GM18519 (cell line): ENCODE measurements at regions not wholly inside any gene's neighbourhood (a gene's known extent, or its start where the extent isn't known, plus 50 kb on each side); places are given as distances from the start of the nearest gene placed in this dataset.

ENCODE experiments used
- ATAC-seq: cut with Tn5 transposase; IDR thresholded peaks from one replicate; pipeline ENCODE4 v1.9.1; 2021; ENCODE audit warnings: mild to moderate bottlenecking, moderate library complexity; ENCODE audit not compliant: unreplicated experiment, low FRiP score

DNA sequence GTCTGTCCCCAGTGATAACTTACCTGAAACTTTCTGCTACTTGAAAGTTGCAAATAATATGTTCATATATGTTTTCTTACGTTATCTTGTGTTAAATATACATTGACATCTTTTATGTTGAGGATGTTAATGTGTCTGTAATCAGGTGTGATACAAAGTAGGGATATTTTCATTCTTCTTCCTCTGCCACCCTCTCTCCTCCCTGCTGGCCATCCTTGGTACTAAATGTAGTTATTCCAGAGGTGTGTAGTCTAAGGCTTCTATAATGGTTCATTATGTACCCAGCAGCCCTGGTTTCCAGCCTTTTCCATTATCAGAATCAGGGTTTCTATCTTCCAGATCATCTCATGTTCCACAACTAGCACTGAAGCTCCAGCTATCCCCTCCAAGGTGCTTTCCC lies 606.7 kb upstream of the KLHL1 start:
- ATAC-seq = no peak

DNA sequence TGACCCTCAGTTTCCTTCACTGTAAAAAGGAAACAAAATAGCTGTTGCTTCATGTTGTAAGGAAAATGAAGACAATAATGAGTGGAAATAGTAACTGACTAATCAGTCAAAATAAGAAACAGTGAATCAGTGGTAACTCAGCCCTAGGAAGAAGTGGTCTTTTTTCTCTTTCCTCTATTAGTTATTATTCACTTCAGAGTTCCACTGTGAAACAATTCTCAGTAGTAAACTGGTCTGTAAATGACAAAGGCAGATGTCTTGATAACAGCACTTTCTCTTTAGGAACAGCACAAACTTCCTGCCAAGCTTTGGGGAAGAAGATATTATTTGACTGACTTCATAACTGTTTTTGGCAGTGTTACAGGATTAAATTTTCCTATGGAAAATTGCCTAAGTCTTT lies 600.5 kb upstream of the KLHL1 start:
- ATAC-seq = no peak

DNA sequence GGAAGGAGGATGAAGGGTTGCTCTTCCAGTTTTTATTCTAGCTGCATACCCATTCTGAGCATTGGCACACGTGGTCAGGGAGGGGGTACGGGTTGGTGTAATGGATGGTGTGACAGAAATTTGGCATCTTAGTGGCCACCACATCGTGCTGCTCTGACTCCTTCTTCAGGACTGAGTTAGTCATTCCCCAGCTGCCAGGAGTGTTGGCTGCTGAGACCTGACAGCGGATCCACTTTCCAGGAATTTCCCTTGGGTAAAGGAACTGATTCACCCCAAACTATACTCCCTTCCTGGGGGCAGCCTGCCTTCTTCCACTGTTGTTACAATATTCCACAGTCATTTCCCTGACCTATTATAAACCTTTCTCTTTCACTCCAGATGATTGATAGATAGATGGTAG lies 595.5 kb upstream of the KLHL1 start:
- no peak for ATAC-seq

DNA sequence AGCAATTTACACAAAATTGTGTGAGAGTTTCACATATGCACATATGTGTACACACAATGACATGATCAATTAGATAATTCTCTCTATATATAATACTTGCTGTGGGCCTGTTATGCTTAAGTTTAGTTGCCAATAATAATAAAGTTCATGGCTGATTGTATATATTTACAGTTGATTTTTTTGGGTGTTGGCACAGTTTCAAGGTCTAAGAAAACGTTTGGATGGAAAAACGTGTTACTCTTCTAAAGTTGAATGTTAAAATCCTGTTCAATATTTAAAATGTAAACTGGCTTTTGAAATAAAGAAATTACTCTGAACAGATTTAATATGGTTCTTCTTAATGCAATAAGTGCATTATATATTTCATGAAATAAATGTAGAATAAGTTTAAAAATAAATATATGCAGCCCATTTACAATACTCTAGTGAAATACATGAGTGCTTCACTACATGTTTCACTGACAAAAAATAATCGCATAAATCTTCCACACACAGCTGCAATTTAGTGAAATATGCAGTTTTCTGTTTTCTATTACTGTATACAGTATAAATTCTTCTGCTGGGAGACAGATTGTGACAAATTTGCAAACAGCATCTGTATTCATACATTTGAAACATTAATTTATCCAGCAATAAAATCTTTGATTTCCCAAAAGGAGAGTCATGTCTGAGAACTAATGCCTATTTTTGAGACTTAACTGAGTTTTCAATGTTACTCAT lies 586.9 kb upstream of the KLHL1 start:
- ATAC-seq = no peak

DNA sequence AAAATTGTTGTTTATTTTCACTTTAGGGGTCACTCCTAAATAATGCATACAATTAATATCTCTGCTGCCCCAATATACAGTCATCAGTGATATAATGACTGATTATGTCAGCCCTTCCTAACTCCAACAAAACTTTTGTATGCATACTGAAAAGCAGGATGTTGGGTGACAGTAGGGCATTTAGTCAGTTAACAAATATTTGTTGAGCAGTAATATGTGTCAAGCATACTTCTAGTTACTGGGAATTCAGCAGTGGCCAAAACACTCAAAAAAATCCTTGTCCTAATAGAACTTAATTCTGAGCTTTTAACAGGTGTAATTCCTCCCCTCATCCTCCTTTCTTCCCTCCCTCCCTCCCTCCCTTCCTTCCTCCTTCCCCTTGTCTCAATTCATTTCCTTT lies 560.7 kb upstream of the KLHL1 start:
- ATAC-seq = no peak

DNA sequence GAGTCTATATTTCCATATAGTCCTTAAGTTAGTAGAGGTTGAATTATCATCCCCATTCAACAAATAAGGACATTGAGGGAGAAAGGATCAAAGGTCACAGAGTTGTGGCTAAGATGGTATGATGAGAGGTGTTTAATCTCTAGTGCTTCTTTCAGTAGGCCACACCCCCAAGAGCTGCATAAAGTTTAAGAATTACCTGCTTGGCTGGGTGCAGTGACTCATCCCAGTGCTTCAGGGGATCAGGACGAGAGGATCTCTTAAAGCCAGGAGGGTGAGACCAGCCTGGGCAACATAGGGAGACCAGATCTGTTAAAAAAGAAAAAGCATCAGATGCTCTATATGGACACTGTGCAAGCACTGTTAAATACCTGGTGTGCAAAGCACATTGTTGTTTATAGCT lies 560.0 kb upstream of the KLHL1 start:
- no peak for ATAC-seq

DNA sequence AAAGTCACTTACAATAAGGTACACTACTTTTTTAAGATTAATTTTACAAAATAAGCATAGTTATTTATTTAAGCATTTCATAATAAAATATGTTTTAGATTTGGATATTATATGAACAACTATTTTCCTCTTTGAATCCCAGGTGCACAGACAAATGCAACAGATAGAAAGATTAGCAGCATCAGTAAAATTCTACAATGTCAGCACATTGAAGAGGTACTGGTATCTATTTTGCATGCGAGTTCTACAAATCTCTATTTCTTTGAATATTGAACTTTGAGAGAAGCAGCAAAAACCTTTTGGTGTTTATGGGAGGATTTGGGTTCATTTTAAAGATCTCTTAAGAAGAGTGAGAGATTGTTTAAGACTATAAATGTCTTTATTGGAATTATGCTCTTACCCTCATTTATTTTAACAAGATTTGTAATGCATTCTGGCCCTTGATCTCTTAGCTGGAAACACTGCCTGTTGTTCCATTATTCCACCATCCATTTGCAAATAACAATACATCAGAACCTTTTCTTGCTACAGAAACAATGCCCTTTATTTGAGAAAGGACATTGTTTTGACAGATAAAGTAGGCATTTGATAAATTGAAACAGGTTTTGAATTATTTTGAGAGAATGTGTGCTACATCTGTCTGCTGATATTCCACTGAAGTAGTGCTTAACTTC lies 558.8 kb upstream of the KLHL1 start:
- ATAC-seq = no peak

DNA sequence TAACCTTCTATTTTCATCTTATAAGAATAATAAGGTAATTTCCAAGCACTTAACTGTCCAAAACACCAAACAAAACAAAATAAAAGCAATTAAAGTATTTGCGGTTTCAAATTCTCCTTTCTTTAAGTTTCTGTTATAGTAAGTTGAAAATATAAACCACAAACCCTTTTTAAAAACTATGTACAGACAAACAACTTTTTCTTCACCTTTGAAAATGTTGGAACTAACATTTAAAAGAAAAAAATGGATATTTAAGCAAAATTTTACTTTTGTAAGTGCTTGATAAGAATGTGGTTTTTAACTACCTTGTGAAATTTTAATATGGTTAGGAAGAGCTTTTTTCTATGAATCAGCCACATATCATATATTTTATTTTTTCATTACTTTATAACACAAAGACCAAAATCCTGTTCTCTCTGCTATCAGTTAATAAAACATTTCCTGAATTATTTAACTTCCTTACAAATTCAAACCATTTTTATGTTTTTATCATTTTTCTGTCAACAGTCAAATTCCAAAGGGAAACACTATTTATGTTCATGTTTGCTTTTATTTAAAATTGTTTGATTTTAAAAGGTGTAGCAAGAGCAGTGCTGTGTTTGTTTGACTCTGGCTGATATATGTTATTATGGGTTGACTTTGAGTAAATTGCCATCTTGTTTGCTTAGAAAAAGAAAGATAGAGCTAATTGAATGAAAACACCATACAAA lies 554.1 kb upstream of the KLHL1 start:
- ATAC-seq = no peak

DNA sequence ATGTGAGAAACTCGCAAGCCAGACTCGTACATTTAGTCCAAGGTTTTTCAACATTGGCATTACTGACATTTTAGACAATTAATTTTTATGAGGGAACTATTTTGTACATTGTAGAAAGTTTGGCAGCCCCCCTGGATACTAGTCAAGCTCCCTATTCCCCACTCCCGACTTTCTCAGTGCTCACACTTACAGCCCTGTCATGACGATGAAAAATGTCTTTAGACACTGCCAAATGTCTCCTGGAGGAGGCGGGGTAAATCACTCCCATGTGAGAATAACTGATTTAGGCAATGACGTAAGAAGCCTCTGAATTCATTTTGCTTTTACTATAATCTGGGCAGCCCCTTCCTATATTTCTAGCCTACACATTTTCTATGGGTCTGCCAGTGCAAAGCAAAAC lies 535.8 kb upstream of the KLHL1 start:
- no peak for ATAC-seq

DNA sequence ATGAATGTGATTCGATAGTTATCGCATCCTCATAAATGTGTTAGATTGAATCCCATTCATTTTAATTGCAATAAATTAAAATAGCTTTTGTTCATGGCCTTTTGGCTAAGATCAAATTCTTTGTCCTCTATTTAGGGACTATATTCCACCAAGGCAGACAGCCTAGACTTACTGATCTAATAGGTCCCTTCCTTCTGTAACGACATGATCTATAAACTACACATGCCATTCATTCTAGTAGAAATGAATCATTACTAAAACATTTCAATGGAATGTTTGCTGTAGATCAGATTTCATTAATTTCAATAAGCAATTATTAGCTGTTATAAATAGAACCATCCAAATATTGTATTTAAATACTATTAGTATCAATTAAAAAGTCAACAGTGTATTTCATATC lies 526.6 kb upstream of the KLHL1 start:
- no peak for ATAC-seq

DNA sequence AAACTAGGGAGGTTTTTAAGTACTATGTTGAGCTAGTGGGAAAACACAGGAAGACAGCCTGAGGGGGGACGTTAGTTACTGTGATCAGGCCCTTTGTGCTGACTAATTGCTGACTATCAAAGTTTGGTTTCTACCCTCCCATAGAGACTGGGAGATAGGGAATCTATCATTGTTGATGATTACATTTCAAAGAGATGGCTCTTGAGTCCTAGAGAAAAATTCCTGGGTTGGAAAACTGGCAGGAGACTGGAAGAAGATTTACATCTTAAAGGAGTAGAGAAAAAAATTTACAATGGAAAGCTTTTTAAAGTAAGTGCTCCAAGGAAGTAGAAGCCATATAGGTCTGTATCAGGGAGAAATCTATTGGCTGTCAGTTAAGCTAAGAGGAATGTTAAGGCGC lies 522.0 kb upstream of the KLHL1 start:
- ATAC-seq = no peak

DNA sequence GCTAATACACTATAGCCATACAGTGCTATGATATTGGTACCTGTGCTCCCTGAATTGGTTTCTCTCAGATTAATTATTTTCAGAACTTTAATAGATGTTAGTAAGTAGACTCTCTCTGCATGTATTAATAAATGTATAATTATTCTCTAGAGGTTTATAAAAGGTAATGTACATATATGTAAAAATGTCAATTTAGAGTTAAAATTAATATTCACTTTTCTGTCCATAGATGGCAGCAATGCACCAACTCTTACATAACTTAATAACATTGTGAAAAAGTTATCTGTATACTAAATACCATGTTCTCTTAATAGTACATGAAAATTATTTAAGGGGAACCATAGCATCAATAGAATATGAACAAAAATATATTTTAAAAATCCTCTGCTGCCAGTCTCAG lies 515.0 kb upstream of the KLHL1 start:
- ATAC-seq = no peak

DNA sequence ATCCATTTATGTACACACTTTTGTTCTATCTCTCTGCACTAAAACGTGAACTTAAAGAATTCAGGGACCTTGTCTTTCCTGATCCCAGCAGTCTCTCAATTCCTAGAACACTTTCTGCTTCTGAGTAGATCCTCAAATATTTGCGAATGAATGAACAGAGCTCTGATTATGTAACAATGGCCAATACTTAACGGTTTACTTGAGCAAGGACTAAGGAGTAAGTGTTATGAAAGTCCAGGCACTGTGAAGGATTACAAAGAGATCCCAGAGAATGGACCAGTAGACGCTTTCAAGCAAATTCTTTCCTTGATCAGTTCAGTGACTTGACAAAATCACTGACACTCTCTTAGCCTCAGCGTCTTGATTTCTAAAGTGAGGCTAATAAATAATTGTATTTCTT lies 514.5 kb upstream of the KLHL1 start:
- no peak for ATAC-seq

DNA sequence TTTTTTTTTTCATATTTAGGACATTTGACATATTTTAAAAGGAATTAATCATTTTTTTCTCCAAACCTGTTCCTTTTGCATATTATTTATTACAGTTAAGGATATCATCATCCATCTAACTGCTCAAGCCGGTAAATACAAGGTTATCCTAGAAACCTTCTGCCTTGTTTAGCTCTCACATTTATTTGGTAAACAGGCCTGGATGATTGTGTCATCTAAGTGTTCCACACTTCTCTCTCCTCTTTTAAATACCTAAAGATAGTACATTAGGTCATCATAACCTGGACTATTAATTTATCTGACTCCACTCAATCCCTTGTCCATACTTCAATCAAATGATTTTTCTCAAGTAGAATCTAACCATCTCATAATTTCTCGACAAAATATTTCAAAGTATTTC lies 511.7 kb upstream of the KLHL1 start:
- no peak for ATAC-seq

DNA sequence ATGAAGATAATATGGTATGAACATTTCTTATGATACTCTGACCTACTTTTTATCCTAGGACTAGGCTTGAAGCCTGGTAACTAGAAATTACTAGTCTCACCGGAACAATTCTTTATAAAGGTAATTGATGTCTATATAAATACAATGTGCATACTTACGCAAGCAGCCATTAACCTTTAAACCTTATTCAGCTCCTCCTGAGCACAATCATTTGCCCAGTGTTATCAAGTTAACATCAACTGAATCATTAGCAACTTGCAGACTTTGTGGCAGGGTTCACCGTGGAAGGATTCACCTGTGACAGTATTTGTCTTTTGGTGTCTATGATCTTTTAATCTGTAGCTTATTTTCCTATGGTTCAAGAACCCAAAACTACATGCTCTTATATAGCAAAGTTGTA lies 508.6 kb upstream of the KLHL1 start:
- ATAC-seq = no peak

DNA sequence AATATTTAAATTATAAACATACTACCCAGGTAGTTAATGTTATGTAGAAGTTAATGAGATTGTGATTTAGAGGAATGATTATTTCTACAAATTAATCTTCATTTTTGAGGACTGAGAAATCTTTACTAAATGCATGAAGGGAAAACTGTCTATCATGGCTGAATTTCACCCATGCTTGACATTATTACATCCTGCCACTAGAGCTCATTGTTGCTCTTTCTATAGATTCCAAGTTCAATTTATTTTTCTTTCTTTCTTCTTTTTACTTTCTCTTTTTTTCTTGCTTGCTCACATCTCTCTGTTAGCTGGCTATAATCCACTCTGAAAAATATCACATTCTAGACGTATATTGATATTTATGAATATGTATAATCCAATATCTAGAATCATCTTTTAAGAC lies 505.0 kb upstream of the KLHL1 start:
- no peak for ATAC-seq

DNA sequence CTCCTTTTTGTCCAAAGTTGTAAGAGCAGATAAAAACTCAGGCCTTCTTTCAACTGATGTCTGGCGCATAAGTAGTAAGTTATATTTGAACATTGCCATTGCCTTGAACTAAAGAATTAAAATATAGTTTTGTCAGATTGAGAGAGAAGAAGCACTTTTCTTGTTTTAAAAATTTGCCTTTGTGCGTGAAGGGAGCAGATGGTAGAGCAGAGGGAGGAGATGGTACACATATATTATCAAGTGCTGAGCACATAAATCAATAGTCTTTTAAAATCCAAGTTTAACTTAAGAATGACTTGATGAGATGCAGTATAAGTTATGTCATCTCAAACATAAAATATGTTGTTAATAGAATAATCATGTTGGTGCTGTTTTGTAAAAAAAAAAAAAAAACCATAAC lies 504.6 kb upstream of the KLHL1 start:
- no peak for ATAC-seq

DNA sequence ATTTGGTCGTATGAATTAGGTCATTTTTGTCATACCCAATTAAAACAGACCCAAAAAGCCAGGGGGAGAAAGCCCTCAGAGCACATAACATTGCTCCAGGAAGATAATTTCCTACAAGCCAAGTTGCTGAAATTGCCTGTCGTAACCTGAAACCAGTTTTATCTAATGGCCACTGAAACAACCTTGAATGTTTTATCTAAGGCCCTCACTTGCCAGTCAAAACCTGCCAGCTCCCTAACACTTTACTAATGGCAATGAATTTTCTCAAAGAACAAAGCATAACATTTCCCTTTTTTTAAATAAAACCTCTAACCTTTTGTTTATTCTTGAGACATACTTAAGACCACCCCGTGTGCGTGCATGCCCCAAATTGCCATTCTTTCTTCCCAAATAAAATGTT lies 496.2 kb upstream of the KLHL1 start:
- no peak for ATAC-seq

DNA sequence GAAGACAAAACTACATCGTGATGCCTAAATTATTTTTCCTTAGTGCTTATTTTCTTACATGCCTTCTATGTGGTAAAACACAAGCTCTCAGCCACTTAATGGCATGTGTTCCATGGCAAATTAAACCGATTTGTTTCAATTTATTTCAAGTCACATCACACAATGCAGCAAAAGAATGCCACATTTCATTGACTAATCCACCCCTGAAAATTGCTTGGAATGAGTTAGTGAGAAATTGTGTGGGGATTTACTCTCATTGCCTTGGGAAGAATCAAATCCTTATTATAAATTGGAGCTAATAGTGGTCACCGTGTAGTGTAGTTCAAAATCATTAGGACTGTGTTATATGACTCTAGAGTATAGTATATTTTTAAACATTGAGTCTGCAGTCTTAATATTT lies 485.5 kb upstream of the KLHL1 start:
- ATAC-seq = no peak

DNA sequence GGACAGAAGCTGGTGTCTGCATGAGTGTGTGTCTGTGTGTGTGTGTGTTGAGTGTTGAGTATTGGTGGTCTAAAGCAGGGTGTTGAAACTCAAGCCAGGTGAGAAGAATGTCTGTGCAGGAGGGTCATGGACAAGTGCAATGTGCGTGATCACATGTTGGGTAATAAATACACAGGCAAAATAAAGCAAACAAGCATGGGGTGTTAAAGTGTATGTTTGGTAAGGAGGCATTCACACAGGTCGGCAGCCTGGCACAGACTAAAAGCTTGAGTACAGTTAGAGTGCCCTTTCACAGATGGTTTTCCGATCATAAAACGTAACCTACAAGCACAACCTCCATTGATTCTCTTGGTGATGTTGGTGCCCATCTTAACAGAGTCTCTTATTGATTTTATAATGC lies 476.9 kb upstream of the KLHL1 start:
- no peak for ATAC-seq

DNA sequence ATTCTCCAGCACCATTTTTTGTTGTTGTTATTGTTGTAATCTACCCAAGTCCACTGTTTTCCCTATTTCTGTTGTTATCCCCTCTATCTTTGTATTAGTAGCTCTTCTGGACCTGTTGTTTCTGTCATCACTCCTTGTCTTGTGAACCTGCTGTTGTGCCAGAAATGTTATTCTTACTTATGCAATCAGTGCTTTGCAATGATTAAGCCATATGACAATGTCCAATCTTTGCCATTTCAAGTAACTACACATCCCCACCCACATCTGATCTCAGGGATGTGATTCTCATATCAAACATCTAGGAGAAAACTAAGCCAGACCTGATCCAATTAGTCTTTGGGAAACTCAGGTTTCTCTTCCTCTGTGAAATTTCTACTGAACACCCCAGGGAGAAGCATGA lies 472.6 kb upstream of the KLHL1 start:
- no peak for ATAC-seq

DNA sequence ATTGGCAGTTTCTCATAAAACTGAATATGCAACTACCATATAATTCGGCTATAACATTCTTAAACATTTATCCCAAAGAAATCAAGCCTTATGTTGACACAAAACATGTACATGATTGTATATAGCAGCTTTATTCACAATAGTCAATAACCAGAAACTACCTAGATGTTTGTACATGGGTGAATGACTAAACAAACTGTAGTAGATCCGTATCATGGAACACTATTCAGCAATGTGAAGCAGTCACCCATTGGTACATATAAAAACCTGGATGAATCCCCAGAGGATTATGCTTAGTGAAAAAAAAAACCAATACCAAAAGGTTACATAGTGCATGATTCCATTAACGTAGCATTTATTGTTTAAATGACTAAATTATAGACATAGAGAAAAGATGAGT lies 471.7 kb upstream of the KLHL1 start:
- ATAC-seq = no peak
